Heart right ventricle (tissue), 16 donors: ENCODE measurements at regions not wholly inside any gene's neighbourhood (a gene's known extent, or its start where the extent isn't known, plus 50 kb on each side); places are given as distances from the start of the nearest gene placed in this dataset.

Experiments
- ATAC-seq, 8 donors: fragments of 200-7000 bp; cut with Tn5 transposase; one replicate each; pipeline ENCODE4 v1.9.1; 2020; ENCODE audit warnings: mild to moderate bottlenecking in 8 of 8, moderate library complexity in 8 of 8, moderate number of reproducible peaks in 1 of 8
- DNase-seq, 2 donors: peaks; one replicate each; pipeline ENCODE4 v3.0.0-alpha.2; 2020
- H3K27ac ChIP-seq, 10 donors: fragments of 200-600 bp; sonication (generic) in 2 of 10; one replicate each; pipeline versions ENCODE4 v1.5.0 to v1.8.0; 2020 to 2022; ENCODE audit warnings: mild to moderate bottlenecking in 3 of 10
- H3K27me3 ChIP-seq, 7 donors: fragments of 200-600 bp; one replicate each; pipeline ENCODE4 v1.8.0; 2021 to 2022; ENCODE audit warnings: mild to moderate bottlenecking in 2 of 7
- H3K36me3 ChIP-seq, 9 donors: fragments of 200-600 bp; sonication (generic) in 1 of 9; one replicate each; pipeline versions ENCODE4 v1.5.0 to v1.8.0; 2020 to 2022; ENCODE audit warnings: mild to moderate bottlenecking in 2 of 9
- H3K4me1 ChIP-seq, 9 donors: fragments of 200-600 bp; sonication (generic) in 1 of 9; one replicate each; pipeline versions ENCODE4 v1.5.0 to v1.8.0; 2020 to 2022; ENCODE audit warnings: mild to moderate bottlenecking in 4 of 9
- H3K4me3 ChIP-seq, 10 donors: fragments of 200-600 bp; sonication (generic) in 2 of 10; one replicate each; pipeline versions ENCODE4 v1.5.0 to v1.8.0; 2020 to 2022; ENCODE audit warnings: mild to moderate bottlenecking in 7 of 10, moderate library complexity in 2 of 10
- H3K9me3 ChIP-seq, 11 donors: fragments of 200-600 bp in 10 of 11; sonication (generic) in 2 of 11; one replicate each; pipeline versions ENCODE4 v1.5.0 to v1.8.0; 2013 to 2022; ENCODE audit warnings: mild to moderate bottlenecking in 2 of 11, control low read depth in 1 of 11, moderate library complexity in 1 of 11
- WGBS, 2 donors: extraction: QIAGEN DNeasy Blood & Tissue Kit; methylation state at CpG; one replicate each; pipeline ENCODE4 v1.1.7; 2013; ENCODE audit warnings: inconsistent platforms in 1 of 2; 5-methylcytosine and 5-hydroxymethylcytosine counted together
- intact Hi-C, 10 donors: fragments of 100-400 bp; cut with DNase I; formaldehyde crosslinking; loops; one replicate each; pipeline versions ENCODE4 v1.11.1 to v1.14.2; 2022
- TF ChIP-seq, protein P1 (sequence below), 9 donors: fragments of 200-600 bp; sonication (generic) in 2 of 9; IDR thresholded peaks; one replicate each; pipeline versions ENCODE4 v1.5.0 to v1.8.0; 2021 to 2022; ENCODE audit warnings: antibody characterized with exemption in 9 of 9, mild to moderate bottlenecking in 5 of 9, moderate library complexity in 1 of 9
- donor health status: Arrhythmogenic right ventricular cardiomyopathy.
- donor health status: ischemic (EF 13 %, LVEDD 7.1; RV severe dilation, severe dysfunction).
- donor health status: healthy with polysubstance abuse.
- donor health status: DM: no; HTN: yes; CAD: no.
- donor health status: DM: no; HTN: no; CAD: no.
- donor health status: ischemic (EF 25% LVEDD 6.9; RV normal size, moderate dysfunction).
- donor health status: ischemic (EF 25% LVEDD 5.7; RV mildly dilated, moderate dysfunction).
- donor health status: healthy.
- donor health status: DM: yes; HTN: yes; CAD: no.
- donor health status: Ischemic cardiomyopathy.
- donor health status: ischemic (EF 35%, LVEDD 5.7; RV mildly dilated, moderate dysfunction).
- donor health status: nonischemic (EF 11% LVEDD 7.7; RV severe dilation, severe dysfunction).
- donor health status: DM: yes; HTN: yes; CAD: no.
- donor health status: PGD.
- donor health status: ischemic (EF 29% LVEDD 5.4; RV normal size, mild dysfunction).
- donor health status: nonischemic (EF 23%, LVEDD 6.1; RV moderate dilation, normal function).

DNA sequence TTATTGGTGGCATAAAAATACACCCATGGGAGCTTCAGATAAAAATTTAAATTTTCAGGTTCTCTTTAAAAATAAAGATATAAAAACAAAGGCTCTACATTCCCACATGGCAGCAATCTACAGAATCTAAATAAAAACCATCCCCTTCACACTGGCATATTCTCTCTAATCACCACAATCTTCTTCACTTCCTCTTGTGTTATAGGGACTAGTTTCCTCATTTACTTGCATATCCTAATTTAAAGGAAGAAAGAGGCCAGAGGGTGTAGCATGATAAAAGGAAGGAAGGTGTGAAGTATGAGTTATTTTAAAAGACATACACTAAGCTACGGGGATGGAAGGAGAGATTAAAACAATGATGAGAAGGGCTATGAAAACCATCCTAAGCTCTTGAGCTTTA, 390.5 kb downstream of the ZNF608 start:
- H3K27ac ChIP-seq, result no peak overlapping the region
- DNase-seq (no peak), ATAC-seq (no peak)
- intact Hi-C loops, result no loop called here
- H3K36me3 ChIP-seq, result no peaks in the 10 kb centered on the region
- H3K9me3 ChIP-seq, result peaks cover 0 to 6% (median 0%) of the 10 kb centered on the region in 11 donors
- H3K4me1 ChIP-seq, result no peaks in the 10 kb centered on the region
- H3K27me3 ChIP-seq, result no peaks in the 10 kb centered on the region
- TF ChIP-seq, protein P1, sequence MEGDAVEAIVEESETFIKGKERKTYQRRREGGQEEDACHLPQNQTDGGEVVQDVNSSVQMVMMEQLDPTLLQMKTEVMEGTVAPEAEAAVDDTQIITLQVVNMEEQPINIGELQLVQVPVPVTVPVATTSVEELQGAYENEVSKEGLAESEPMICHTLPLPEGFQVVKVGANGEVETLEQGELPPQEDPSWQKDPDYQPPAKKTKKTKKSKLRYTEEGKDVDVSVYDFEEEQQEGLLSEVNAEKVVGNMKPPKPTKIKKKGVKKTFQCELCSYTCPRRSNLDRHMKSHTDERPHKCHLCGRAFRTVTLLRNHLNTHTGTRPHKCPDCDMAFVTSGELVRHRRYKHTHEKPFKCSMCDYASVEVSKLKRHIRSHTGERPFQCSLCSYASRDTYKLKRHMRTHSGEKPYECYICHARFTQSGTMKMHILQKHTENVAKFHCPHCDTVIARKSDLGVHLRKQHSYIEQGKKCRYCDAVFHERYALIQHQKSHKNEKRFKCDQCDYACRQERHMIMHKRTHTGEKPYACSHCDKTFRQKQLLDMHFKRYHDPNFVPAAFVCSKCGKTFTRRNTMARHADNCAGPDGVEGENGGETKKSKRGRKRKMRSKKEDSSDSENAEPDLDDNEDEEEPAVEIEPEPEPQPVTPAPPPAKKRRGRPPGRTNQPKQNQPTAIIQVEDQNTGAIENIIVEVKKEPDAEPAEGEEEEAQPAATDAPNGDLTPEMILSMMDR (IDR thresholded peaks at IDR 0.05), result no peak
- no peak overlapping the region for H3K4me3 ChIP-seq
- 75 to 83% methylated on average over 1 of the region's 1 CpG for WGBS, 2 donors

DNA sequence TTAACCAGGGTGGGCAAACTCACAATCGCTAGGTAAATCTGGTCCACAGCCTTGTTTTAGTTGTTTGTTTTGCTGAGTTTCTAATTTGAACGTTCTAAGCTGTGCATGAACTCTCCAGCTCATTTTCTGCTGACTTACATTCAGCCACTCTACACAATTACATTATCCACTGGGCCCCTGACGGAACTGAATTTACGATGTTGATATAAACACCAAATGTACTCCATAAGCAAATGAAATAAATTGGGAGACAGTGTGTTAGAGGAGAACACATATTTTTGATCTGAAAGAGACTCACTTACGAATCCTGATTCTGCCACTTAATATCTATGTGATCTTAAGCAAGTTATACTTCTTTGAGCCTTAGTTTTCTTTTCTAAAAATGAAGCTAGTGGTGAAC, 393.4 kb downstream of the ZNF608 start:
- Histone ChIP-seq H3K4me3 (no peak overlapping the region), H3K36me3 (no peaks in the 10 kb centered on the region), H3K9me3 (no peaks in the 10 kb centered on the region), H3K27ac (no peak overlapping the region), H3K4me1 (no peaks in the 10 kb centered on the region), H3K27me3 (no peaks in the 10 kb centered on the region)
- TF ChIP-seq, protein P1 (IDR thresholded peaks at IDR 0.05), result no peak
- intact Hi-C loops, result no loop called here
- DNase-seq (no peak), ATAC-seq (no peak)
- WGBS, 2 donors, result 93 to 98% methylated on average over 5 of the region's 5 CpGs

DNA sequence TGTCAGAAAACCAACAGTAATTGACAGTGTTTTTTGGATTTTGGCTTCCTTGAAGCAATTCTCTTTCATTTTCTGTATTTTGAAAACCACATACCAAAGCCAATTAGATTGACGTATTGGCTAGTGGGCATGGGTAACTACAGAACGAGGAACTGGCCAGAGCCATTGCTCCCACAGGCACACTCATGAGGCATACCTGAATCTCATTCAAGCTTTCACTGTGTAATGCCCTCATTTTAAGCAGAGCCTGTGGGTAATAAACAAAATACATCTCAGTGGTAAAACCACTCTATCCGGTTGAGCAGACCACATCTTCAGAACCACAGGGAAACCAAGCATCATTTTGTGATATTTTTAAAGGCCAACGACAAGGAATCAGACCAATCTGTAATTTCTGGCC, 394.1 kb downstream of the ZNF608 start:
- Histone ChIP-seq H3K27me3 (no peaks in the 10 kb centered on the region), H3K36me3 (no peaks in the 10 kb centered on the region), H3K27ac (no peak overlapping the region), H3K4me3 (no peak overlapping the region), H3K9me3 (no peaks in the 10 kb centered on the region), H3K4me1 (no peaks in the 10 kb centered on the region)
- no peak for ATAC-seq
- DNase-seq, result no peak
- TF ChIP-seq, protein P1 (IDR thresholded peaks at IDR 0.05), result no peak
- WGBS, 2 donors, result 86 to 95% methylated on average over 4 of the region's 4 CpGs
- intact Hi-C loops, result no loop called here

DNA sequence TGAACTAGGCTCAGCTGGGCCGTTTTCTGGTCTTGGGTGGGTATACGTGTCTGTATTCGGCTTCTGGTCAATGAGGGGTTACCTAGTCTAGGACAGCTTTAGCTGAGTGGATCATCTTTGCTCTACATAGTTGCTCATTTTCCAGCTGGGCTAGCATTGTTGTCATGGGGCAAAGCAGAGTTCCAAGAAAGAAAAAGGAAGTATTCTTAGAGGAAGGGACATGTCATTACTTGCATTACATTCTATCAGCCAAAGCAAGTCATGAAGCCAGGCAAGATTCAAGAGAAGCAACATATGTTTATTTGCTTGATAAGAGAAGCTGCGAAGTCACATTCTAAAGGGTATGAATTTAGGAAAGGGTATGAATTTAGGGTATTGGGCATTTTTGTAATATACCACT, 396.5 kb downstream of the ZNF608 start:
- no peak overlapping the region for H3K4me3 ChIP-seq
- intact Hi-C loops, result no loop called here
- WGBS, 2 donors, result 91 to 93% methylated on average over 4 of the region's 4 CpGs
- no peaks in the 10 kb centered on the region for H3K4me1 ChIP-seq
- H3K27me3 ChIP-seq, result no peaks in the 10 kb centered on the region
- H3K27ac ChIP-seq, result no peak overlapping the region
- TF ChIP-seq, protein P1 (IDR thresholded peaks at IDR 0.05), result no peak
- H3K9me3 ChIP-seq, result no peaks in the 10 kb centered on the region
- no peak for ATAC-seq
- no peak for DNase-seq
- no peaks in the 10 kb centered on the region for H3K36me3 ChIP-seq
